Thoracic aorta (tissue), 2 donors: ENCODE measurements at regions not wholly inside any gene's neighbourhood (a gene's known extent, or its start where the extent isn't known, plus 50 kb on each side); places are given as distances from the start of the nearest gene placed in this dataset.

Experiments used
- ATAC-seq: fragments of 150-250 bp; one replicate; pipeline ENCODE4 v1.8.0; 2017; ENCODE audit warnings: low read depth; ENCODE audit not compliant: insufficient number of reproducible peaks, low FRiP score
- DNase-seq: peaks from one replicate; pipeline ENCODE4 v3.0.0-alpha.2; 2020; ENCODE audit warnings: low spot score
- H3K27ac ChIP-seq, 2 donors: fragments of 200-600 bp; sonication (generic); 1 replicate in 1 of 2; 2 replicates in 1 of 2; pipeline ENCODE4 v1.5.1; 2016; ENCODE audit warnings: mild to moderate bottlenecking in 2 of 2, moderate library complexity in 2 of 2
- H3K27me3 ChIP-seq: fragments of 200-600 bp; sonication (generic); replicated peaks from 2 replicates; pipeline ENCODE4 v1.6.0; 2016; ENCODE audit warnings: mild to moderate bottlenecking; ENCODE audit not compliant: insufficient read depth
- H3K36me3 ChIP-seq: fragments of 200-600 bp; sonication (generic); one replicate; pipeline ENCODE4 v1.5.1; 2016
- H3K4me1 ChIP-seq, 2 donors: fragments of 200-600 bp; sonication (generic); 1 replicate in 1 of 2; 2 replicates in 1 of 2; pipeline versions ENCODE4 v1.5.1 to v1.6.0; 2016; ENCODE audit warnings: low read depth in 2 of 2, mild to moderate bottlenecking in 1 of 2; ENCODE audit not compliant: control insufficient read depth in 1 of 2
- H3K4me3 ChIP-seq: fragments of 200-600 bp; sonication (generic); 2 replicates; pipeline ENCODE4 v1.5.1; 2016; ENCODE audit warnings: mild to moderate bottlenecking
- H3K9me3 ChIP-seq: fragments of 200-600 bp; sonication (generic); 2 replicates; pipeline ENCODE4 v1.5.1; 2016
- TF ChIP-seq, protein P1 (sequence below): fragments of 200-600 bp; sonication (generic); IDR thresholded peaks from one replicate; pipeline ENCODE4 v1.5.1; 2019; ENCODE audit warnings: antibody characterized with exemption

DNA sequence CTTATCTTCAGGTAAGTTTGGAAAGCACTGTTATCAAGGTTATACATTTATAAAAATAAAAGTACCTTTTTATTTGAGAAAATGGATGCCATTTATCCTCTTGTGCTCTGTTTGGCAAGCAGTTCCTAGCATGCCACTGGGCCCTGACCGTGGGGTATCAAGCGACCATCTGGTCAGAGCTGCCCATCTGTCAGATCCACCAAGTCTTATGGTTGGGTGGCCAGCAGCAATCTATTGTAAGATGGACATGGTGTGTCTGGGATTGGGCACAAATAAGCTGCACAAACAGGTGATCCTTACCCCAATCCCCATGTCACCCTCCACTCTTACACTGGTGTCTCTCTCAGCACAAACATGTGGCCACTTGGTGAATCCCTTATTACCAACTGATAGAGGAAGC, 178.5 kb downstream of the DLEU7 start:
- ATAC-seq (no peak), DNase-seq (no peak)
- TF ChIP-seq, protein P1, sequence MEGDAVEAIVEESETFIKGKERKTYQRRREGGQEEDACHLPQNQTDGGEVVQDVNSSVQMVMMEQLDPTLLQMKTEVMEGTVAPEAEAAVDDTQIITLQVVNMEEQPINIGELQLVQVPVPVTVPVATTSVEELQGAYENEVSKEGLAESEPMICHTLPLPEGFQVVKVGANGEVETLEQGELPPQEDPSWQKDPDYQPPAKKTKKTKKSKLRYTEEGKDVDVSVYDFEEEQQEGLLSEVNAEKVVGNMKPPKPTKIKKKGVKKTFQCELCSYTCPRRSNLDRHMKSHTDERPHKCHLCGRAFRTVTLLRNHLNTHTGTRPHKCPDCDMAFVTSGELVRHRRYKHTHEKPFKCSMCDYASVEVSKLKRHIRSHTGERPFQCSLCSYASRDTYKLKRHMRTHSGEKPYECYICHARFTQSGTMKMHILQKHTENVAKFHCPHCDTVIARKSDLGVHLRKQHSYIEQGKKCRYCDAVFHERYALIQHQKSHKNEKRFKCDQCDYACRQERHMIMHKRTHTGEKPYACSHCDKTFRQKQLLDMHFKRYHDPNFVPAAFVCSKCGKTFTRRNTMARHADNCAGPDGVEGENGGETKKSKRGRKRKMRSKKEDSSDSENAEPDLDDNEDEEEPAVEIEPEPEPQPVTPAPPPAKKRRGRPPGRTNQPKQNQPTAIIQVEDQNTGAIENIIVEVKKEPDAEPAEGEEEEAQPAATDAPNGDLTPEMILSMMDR: no peak
- H3K27me3 ChIP-seq: no peaks in the 10 kb centered on the region
- H3K27ac ChIP-seq: no peak overlapping the region
- no peaks in the 10 kb centered on the region for H3K9me3 ChIP-seq
- H3K4me1 ChIP-seq: no peaks in the 10 kb centered on the region
- no peak overlapping the region for H3K4me3 ChIP-seq
- no peaks in the 10 kb centered on the region for H3K36me3 ChIP-seq

DNA sequence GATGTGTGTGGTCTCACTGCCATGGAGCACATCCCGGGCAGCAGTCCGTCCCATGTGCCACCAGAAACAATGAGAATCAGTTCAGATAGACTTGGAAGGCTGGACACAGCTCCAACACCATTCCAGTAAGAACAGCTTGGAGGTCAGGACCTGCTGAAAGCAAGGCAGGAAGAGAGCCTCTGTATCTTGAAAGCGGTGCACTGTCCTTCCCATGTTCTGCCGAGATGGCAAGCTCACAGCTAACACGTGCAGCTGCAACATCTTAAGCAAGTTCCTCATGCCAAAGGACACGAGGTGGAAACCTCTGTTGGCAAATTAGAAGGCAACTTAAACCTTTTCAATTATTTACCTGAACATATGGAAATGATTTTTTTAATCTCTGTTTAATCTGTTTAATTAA, 175.4 kb downstream of the DLEU7 start:
- ATAC-seq (no peak), DNase-seq (no peak)

DNA sequence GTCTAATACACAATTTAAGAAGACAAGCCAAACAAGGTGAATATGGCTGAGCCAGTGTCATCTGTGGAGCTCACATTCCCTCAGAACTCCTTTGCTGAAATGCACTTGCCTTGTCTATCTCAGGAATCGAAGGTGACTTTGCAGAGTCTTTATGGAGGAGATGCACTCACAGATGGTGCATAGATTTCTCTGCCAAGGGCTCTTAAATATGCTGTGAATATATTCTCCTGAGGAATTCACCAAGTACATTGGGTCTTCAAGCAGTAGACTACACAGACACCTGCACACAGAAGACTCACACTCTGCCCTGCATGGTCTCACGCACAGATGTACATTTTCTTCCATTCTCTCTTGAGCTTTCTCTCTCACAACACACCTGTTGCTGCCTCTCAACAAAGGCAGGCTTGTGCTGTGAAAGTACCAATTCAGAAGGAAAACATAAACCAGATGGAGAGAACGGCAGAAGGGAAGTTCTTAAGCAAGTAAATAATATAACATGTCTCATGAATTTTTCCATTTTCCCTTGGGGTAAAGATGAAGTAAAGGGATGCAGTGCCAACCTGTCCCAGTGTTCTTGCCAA, 174.7 kb downstream of the DLEU7 start:
- ATAC-seq (no peak), DNase-seq (no peak)
- H3K27me3 ChIP-seq: no peaks in the 10 kb centered on the region
- TF ChIP-seq, protein P1: no peak
- no peak overlapping the region for H3K4me3 ChIP-seq
- no peaks in the 10 kb centered on the region for H3K4me1 ChIP-seq
- no peak overlapping the region for H3K27ac ChIP-seq
- no peaks in the 10 kb centered on the region for H3K36me3 ChIP-seq
- H3K9me3 ChIP-seq: no peaks in the 10 kb centered on the region

More for the DNA sequence above, 175.4 kb downstream of the DLEU7 start:
- no peaks in the 10 kb centered on the region for H3K4me1 ChIP-seq
- H3K27me3 ChIP-seq: no peaks in the 10 kb centered on the region
- no peaks in the 10 kb centered on the region for H3K9me3 ChIP-seq
- H3K4me3 ChIP-seq: no peak overlapping the region
- no peak overlapping the region for H3K27ac ChIP-seq
- H3K36me3 ChIP-seq: no peaks in the 10 kb centered on the region
- TF ChIP-seq, protein P1: no peak

DNA sequence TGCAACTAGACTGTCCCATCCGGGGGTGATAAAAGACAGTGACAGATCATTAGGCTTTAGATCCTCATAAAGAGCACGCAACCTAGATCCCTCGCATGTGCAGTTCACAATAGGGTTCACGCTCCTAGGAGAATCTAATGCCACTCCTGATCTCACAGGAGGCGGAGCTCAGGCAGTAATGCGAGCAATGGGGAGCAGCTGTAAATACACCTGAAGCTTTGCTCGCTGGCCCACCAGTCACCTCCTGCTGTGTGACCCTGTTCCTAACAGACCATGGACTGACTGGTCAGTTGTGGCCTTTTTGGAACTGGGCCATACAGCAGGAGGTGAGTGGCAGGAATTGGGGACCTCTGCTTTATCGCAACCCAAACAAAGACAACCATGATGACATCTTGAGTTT, 173.2 kb downstream of the DLEU7 start:
- no peaks in the 10 kb centered on the region for H3K36me3 ChIP-seq
- DNase-seq (no peak), ATAC-seq (no peak)
- H3K9me3 ChIP-seq: no peaks in the 10 kb centered on the region
- H3K27ac ChIP-seq: no peak overlapping the region
- TF ChIP-seq, protein P1: no peak
- H3K4me1 ChIP-seq: no peaks in the 10 kb centered on the region
- H3K4me3 ChIP-seq: no peak overlapping the region
- no peaks in the 10 kb centered on the region for H3K27me3 ChIP-seq

DNA sequence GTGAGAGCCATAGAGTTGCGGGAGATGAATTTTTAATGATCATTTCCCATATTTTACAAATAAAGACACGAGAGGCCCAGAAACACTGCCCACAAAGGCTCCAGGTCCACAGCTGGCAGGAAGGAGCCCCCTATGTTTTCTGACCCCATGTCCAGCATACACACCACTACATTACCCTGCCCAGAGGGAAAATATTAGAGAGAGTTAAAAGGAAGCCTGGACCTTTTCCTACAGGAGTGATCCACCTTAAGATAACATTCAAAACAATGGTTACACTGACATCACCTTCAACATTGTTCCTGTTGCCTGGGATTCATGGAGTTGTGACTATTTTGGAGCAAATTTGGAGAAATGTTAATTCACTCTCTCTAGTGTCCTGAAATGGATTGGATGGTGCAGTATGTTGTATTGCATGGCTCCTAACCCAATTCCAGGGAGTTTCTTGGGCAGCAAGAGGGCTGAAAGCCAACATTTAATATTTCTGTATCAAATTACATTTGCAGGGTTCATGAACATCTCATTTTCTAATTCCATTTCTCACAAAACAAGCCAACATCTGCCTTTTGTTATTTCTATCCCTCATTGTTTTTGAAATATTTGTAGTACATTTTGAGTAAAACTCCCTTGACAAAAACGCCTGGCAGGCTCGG, 172.5 kb downstream of the DLEU7 start:
- Histone ChIP-seq H3K9me3 (no peaks in the 10 kb centered on the region), H3K27me3 (no peaks in the 10 kb centered on the region), H3K27ac (no peak overlapping the region), H3K4me3 (no peak overlapping the region), H3K36me3 (no peaks in the 10 kb centered on the region), H3K4me1 (no peaks in the 10 kb centered on the region)
- DNase-seq (no peak), ATAC-seq (no peak)
- TF ChIP-seq, protein P1: no peak
